Liver (tissue), 8 donors: ENCODE measurements at regions not wholly inside any gene's neighbourhood (a gene's known extent, or its start where the extent isn't known, plus 50 kb on each side); places are given as distances from the start of the nearest gene placed in this dataset.

ENCODE experiments used
- DNase-seq: peaks from one replicate; pipeline ENCODE4 v3.0.0-alpha.2; 2017; ENCODE audit warnings: low spot score
- H3K27ac ChIP-seq, 2 donors: one replicate each; pipeline ENCODE4 v1.7.0; 2013; ENCODE audit warnings: inconsistent platforms in 2 of 2, low read length in 2 of 2, control low read depth in 1 of 2, low read depth in 1 of 2, mild to moderate bottlenecking in 1 of 2
- H3K27me3 ChIP-seq, 4 donors: one replicate each; pipeline versions ENCODE4 v1.6.1 to v1.7.0; 2013; ENCODE audit warnings: low read length in 3 of 4, inconsistent platforms in 1 of 4, mild to moderate bottlenecking in 1 of 4, moderate library complexity in 1 of 4; ENCODE audit not compliant: control insufficient read depth in 4 of 4, insufficient read depth in 4 of 4
- H3K36me3 ChIP-seq, 4 donors: one replicate each; pipeline versions ENCODE4 v1.6.1 to v1.7.0; 2013; ENCODE audit warnings: low read length in 3 of 4, mild to moderate bottlenecking in 3 of 4, low read depth in 1 of 4, moderate library complexity in 1 of 4; ENCODE audit not compliant: control insufficient read depth in 4 of 4, insufficient read depth in 3 of 4
- H3K4me1 ChIP-seq, 4 donors: one replicate each; pipeline versions ENCODE4 v1.6.1 to v1.7.0; 2013; ENCODE audit warnings: low read length in 3 of 4, mild to moderate bottlenecking in 3 of 4, moderate library complexity in 1 of 4; ENCODE audit not compliant: control insufficient read depth in 4 of 4, insufficient read depth in 4 of 4
- H3K4me3 ChIP-seq, 3 donors: one replicate each; pipeline versions ENCODE4 v1.6.1 to v1.7.0; 2013; ENCODE audit warnings: low read length in 3 of 3, control low read depth in 1 of 3, low read depth in 1 of 3, mild to moderate bottlenecking in 1 of 3
- H3K9ac ChIP-seq, 2 donors: one replicate each; pipeline ENCODE4 v1.7.0; 2013; ENCODE audit warnings: low read length in 2 of 2, mild to moderate bottlenecking in 2 of 2, moderate library complexity in 2 of 2, control low read depth in 1 of 2, low read depth in 1 of 2
- H3K9me3 ChIP-seq, 4 donors: one replicate each; pipeline versions ENCODE4 v1.6.1 to v1.7.0; 2013; ENCODE audit warnings: low read length in 3 of 4; ENCODE audit not compliant: control insufficient read depth in 4 of 4
- ATF3 ChIP-seq: IDR thresholded peaks from 2 replicates; pipeline ENCODE4 v1.6.1; 2016; ENCODE audit warnings: antibody characterized with exemption
- CTCF ChIP-seq: fragments of 150-350 bp; IDR thresholded peaks from 2 replicates; pipeline ENCODE4 v1.5.1; 2017; ENCODE audit warnings: improper control_type of control experiment, low read depth, low read length; ENCODE audit not compliant: missing input control
- EGR1 ChIP-seq, 2 donors: IDR thresholded peaks; 2 replicates each; pipeline ENCODE4 v1.6.1; 2016 to 2018; ENCODE audit warnings: antibody characterized with exemption in 2 of 2, low read depth in 2 of 2
- FOXA1 ChIP-seq: IDR thresholded peaks from 2 replicates; pipeline ENCODE4 v1.6.1; 2016; ENCODE audit warnings: antibody characterized with exemption
- FOXA2 ChIP-seq: IDR thresholded peaks from 2 replicates; pipeline ENCODE4 v1.6.1; 2016; ENCODE audit warnings: antibody characterized with exemption
- GABPA ChIP-seq, 2 donors: IDR thresholded peaks in 1 of 2; conservative IDR thresholded peaks in 1 of 2; 2 replicates each; pipeline ENCODE4 v1.6.1; 2016; ENCODE audit warnings: antibody characterized with exemption in 2 of 2, mild to moderate bottlenecking in 1 of 2, moderate library complexity in 1 of 2
- HNF4A ChIP-seq, 2 donors: conservative IDR thresholded peaks; 2 replicates each; pipeline ENCODE4 v1.6.1; 2016; ENCODE audit warnings: antibody characterized with exemption in 2 of 2, mild to moderate bottlenecking in 2 of 2
- JUND ChIP-seq, 2 donors: IDR thresholded peaks; 2 replicates each; pipeline ENCODE4 v1.6.1; 2016; ENCODE audit warnings: antibody characterized with exemption in 2 of 2
- MAX ChIP-seq: IDR thresholded peaks from 2 replicates; pipeline ENCODE4 v1.6.1; 2016; ENCODE audit warnings: antibody characterized with exemption
- NR2F2 ChIP-seq: IDR thresholded peaks from 2 replicates; pipeline ENCODE4 v1.6.1; 2016; ENCODE audit warnings: antibody characterized with exemption
- RAD21 ChIP-seq, 2 donors: IDR thresholded peaks; 2 replicates each; pipeline ENCODE4 v1.6.1; 2016; ENCODE audit warnings: antibody characterized with exemption in 2 of 2, mild to moderate bottlenecking in 2 of 2
- REST ChIP-seq: IDR thresholded peaks from 2 replicates; pipeline ENCODE4 v1.6.1; 2016; ENCODE audit warnings: antibody characterized with exemption, mild to moderate bottlenecking
- RXRA ChIP-seq, 2 donors: IDR thresholded peaks; 2 replicates each; pipeline ENCODE4 v1.6.1; 2017 to 2018; ENCODE audit warnings: antibody characterized with exemption in 2 of 2, mild to moderate bottlenecking in 1 of 2
- SP1 ChIP-seq: IDR thresholded peaks from 2 replicates; pipeline ENCODE4 v1.6.1; 2018; ENCODE audit warnings: antibody characterized with exemption, mild to moderate bottlenecking
- TAF1 ChIP-seq: conservative IDR thresholded peaks from 2 replicates; pipeline ENCODE4 v1.6.1; 2016; ENCODE audit warnings: antibody characterized with exemption, mild to moderate bottlenecking
- YY1 ChIP-seq: IDR thresholded peaks from 2 replicates; pipeline ENCODE4 v1.6.1; 2016; ENCODE audit warnings: antibody characterized with exemption, mild to moderate bottlenecking
- ZBTB33 ChIP-seq: IDR thresholded peaks from 2 replicates; pipeline ENCODE4 v1.6.1; 2016; ENCODE audit warnings: antibody characterized with exemption
- WGBS: extraction: QIAGEN DNeasy Blood & Tissue Kit; methylation state at CpG from one replicate; pipeline ENCODE4 v1.1.7; 2013; 5-methylcytosine and 5-hydroxymethylcytosine counted together
- donor health status: healthy.
- donor health status: healthy.
- donor health status: healthy.
- donor health status: healthy.
- donor health status: healthy.

GRCh38 chr3:13262493-13263211, 157.5 kb downstream of the NUP210 start (continued):
- TF ChIP-seq YY1 (peak; percentile 83), NR2F2 (peak; percentile 59), HNF4A (conservative IDR thresholded peaks at IDR 0.05) (peak; percentile 91 to 92), SP1 (peak; percentile 100)

GRCh38 chr3:13261892-13262291, 158.2 kb downstream of the NUP210 start:
- Histone ChIP-seq H3K4me1 (peaks cover 30 to 53% (median 40%) of the 10 kb centered on the region in 4 donors), H3K9ac (no peak overlapping the region), H3K9me3 (no peaks in the 10 kb centered on the region), H3K27me3 (no peaks in the 10 kb centered on the region), H3K36me3 (no peaks in the 10 kb centered on the region), H3K4me3 (no peak overlapping the region), H3K27ac (peak overlapping the region; percentile 81 to 86)
- TF ChIP-seq EGR1 (IDR thresholded peaks at IDR 0.05; ENCODE audit: low read depth in 2 of 2): no peak
- TF ChIP-seq RAD21 (IDR thresholded peaks at IDR 0.05): no peak
- TF ChIP-seq SP1: no peak
- no peak for TF ChIP-seq YY1
- TF ChIP-seq ZBTB33: no peak
- no peak for TF ChIP-seq ATF3
- TF ChIP-seq RXRA (IDR thresholded peaks at IDR 0.05): no peak
- no peak for TF ChIP-seq REST
- TF ChIP-seq FOXA1: no peak
- TF ChIP-seq NR2F2: no peak
- no peak for TF ChIP-seq TAF1
- no peak for TF ChIP-seq HNF4A (conservative IDR thresholded peaks at IDR 0.05)
- TF ChIP-seq FOXA2: no peak
- TF ChIP-seq MAX: no peak
- TF ChIP-seq GABPA (IDR thresholded peaks at IDR 0.05 in 1 of 2, conservative IDR thresholded peaks at IDR 0.05 in 1 of 2): no peak
- TF ChIP-seq JUND (IDR thresholded peaks at IDR 0.05): no peak
- TF ChIP-seq CTCF: no peak
- 51% methylated on average over 6 of the region's 6 CpGs for WGBS
- DNase-seq: no peak
